Activated CD4-positive, alpha-beta T cell treated with anti-CD3 and anti-CD28 coated beads for 48 hours (primary cell): ENCODE measurements at regions not wholly inside any gene's neighbourhood (a gene's known extent, or its start where the extent isn't known, plus 50 kb on each side); places are given as distances from the start of the nearest gene placed in this dataset.
"Not testable (repeated sequence)": the region's sequence is repeated elsewhere in the genome, so short reads cannot be mapped to it uniquely, and the experiment has no call there.

Experiments
- DNase-seq: peaks from one replicate; pipeline ENCODE4 v3.0.0-alpha.2; 2020

DNA sequence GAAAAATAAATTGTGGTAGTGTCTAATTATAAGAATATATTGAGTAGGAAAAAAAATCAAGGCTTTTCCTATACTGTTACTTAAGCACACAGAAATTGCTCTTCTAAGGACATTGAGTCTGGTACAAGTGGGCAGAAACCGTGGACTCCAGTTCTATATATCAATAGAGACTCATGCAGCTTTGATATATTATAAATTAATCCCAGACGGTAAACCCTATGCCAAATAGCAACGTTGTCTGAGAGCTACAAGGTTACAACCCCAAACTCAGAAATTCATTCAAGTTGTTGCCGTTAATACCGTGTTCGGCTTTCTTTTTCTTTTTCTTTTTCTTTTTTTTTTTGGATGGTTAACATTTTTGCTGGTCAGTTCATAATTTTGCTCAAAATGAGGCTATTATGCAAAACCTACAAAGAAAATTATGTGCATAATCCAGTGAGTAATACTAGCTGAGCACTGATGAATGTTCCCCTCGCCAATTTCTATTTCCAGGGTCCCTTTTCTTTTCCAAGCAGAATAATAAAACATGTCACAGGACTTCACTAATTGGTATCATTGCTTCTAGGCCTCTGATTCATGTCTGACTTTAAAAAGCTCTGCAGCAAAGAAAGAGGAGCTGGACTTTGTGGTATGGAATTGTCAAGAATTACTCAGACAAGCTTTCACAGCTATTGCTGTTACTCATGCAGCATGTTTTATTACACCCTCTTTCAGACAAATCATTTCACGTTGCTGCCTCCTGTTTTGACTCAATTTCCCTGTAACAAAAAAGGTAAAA, 737.7 kb downstream of the NLGN4X start:
- DNase-seq = no peak

DNA sequence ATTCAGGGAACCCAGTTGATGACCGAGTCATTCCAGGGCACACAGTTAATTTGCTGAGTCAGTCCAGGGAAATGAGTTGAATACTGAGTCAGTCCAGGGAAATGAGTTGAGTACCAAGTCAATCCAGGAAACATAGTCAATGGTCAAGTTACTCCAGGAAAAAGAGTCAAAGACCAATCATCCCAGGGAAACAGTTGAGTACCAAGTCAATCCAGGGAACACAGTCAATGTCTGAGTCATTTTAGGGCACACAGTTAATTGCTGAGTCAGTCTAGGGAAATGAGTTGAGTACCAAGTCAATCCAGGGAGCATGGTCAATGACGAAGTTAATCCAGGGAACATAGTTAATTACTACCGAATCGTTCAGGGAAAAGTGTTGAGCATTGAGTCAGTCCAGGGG, 754.4 kb downstream of the NLGN4X start:
- DNase-seq = no peak

DNA sequence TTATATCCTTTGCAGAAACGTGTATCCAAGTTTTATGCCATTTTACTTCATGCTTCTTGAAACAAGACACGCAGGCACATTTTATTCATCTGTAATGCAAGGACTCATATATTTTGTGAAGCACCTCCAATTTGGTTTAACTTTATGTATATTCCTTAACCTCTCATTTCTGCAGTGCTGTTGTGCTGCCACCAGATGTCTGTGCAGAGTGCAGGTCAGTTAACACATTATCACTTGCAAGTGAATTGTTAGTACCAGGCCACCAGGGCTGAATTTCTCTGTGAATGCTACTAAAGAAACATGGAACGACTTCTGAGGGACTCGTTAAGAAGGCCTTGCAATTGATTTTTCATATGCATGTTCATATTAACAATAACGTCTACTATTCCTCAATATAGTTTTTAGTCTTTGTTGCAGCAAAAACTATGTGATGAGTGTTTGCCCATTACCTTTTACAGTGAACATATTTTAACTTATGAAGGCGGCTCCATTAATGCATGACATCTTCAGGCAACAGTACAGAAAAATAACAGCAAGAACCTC, 770.3 kb downstream of the NLGN4X start:
- DNase-seq = no peak

DNA sequence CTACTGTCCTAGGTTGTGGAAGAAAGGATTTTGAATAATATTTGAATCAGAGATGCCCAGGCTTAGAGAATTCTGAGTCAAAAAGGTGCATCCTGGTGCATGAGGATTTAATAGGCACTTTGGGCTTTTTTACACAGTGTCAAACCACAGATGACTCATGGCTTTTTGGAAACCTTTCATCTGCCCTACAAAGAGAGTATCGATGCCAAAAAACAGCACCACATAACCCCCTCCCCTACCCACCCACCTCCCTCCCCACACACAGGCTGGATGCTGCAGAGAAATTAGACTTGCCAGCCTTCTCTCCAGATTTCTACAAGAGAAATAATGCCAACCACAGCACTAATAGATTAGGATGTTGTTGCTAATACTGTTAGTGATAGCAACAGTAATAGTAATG, 779.3 kb downstream of the NLGN4X start:
- no peak for DNase-seq

DNA sequence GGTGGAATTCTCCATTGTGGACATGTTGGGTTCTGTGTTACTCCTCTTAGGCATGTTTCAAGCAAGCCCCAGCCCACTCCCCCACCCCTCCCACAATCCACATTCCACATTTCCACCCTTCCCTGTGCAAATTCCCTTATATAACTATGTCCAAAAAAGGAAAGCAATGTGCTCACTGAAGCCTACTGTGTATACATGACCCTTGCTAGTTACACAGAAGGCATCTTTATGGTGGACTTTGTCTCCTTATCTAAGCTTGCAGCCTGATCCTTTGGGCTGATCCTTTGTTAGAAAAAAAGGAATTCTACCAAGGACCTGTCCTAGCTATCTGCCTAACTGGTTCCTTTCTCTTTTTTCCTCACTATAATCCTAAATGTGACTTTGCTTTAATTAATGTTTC, 796.8 kb downstream of the NLGN4X start:
- DNase-seq = no peak

DNA sequence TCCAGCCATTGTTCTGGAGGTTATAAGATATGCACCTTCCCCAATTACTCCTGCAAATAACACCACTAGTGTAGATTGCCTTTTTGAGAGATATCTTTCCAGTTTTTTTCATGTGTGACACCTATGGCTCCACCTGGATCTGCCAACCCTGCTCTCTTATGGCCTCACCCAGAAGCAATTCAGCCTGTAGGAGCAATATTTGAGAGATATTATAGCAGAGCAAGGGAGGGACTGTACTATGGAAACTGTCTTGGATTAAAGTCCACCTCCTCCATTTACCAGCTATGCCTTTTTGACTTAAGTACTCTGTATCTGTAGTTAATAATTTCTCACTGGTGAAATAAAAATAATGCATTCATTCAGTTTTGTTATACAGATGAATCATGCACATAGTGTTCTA, 803.5 kb downstream of the NLGN4X start:
- DNase-seq = no peak

DNA sequence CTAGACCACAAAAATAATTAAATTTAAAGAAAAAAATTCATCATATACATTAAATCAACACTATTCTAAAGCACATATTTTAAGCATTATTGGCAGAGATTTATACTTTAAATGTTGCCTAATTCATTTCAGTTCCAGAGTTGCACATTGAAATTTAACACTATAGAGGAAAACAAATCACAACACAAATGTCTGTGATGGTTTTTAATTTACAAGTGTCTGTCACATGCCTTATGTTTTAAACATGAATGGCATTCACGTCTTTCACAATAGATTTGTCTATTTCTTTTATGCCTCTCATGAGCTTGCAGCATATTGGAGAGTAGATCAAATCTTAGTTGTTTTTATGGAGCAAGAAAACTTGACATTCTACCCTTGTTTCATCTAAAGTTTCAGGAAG, 811.3 kb downstream of the NLGN4X start:
- DNase-seq = no peak

DNA sequence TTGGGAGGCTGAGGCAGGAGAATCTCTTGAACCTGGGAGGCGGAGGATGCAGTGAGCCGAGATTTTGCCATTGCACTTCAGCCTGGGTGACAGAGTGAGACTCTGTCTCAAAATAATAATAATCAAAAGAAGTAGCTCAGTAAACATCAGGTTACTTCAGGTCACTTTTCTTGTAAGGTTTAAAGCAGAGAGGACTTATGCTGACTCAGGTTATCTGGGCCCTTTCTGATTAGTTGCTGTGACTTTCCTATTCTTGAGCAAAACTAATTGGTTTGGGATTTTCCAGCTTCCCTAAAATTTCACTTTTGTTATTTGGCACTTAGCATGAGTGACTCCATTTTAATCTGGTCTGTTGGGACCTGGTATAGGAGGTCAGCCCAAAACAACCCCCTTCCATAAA, 812.9 kb downstream of the NLGN4X start:
- DNase-seq = no peak

DNA sequence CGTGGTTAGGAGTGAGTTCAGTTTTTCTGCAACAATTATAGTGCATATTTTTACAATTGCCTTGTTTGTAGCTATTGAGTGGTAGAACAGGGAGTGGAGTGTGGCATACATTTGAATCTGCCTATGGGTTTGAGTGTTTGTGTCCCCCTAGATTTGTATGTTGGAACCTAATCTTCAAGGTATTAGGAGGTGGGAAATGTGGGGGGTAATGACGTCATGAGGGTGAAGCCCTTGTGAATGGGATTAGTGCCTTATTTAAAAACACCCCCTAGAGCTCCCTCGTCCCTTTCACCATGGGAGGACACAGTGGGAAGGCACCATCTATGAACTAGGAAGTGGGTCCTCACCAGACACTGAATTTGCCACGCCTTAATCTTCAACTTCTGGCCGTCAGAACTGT, 819.6 kb downstream of the NLGN4X start:
- DNase-seq = no peak

DNA sequence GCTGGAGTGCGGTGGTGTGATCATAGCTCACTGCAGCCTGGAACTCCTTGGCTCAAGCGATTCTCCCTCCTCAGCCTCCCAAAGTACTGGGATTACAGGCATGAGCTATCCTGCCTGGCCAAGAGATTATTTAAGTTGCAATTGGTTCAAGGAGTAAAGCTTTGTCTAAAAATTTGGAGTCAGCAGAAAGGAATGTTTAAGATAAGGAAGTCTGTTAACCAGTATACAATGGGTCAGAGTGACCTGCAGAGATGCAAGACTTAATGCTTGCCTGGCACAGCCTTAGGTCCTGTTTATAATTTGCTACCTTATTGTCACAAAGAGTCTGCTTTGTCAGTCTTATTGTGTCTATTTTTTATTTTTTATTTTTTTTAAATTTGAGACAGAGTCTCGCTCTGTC, 826.2 kb downstream of the NLGN4X start:
- no peak for DNase-seq

DNA sequence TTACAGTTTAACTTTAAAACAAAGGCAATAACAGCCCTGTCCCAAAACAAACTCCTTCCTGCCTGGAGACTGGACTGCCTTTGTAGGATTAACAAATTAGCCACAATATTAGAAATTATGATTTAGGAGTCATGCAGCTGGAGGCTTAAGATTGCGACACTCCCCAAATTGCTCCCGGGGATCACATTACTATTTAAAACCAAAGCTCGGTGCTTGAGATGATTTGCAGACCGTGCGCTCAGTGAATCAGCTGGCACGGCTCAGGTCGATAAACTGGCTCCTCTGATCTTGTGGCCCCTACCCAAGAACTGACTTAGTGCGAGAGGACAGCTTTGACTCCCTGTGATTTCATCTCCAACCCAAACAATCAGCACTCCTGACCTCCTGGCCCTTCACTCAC, 829.3 kb downstream of the NLGN4X start:
- no peak for DNase-seq

DNA sequence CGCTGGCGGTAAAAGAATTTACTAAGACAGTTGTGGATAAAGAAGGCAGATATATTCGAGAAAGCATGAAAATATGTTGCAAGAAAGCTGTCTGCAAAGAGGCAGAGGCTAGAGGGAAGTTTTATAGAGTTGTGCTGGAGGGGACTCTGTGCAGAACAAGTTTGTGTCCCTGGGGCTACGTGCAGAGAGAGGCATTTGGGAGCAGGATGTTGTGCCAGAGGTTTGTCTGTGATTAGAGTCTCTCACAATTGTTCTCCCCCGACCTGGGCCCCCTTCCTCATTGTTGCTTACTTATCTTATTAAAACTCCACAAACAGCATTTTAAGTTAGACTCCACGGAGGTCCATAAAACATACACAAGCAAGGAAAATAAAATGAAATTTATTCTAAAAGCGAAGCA, 831.3 kb downstream of the NLGN4X start:
- DNase-seq = no peak

DNA sequence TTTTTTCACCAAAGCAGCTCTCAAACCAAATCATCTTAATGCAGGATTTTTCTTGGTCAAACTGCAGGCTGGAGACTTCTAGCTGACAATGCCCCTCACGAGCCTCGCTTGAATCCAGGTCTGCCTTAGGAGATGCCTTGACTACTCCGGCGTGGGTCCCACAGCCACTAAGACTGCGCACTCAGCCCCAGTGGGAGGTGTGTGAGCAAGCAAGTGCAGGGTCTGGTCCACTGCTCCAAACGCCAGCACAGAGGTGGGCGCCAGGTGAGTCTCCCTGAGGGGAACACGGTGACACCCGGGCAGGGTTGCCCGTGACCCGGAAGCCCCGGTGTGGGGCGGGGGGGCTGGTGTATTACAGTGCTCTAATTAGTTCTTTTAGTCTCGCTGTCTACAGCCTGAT, 838.3 kb downstream of the NLGN4X start:
- DNase-seq = no peak

DNA sequence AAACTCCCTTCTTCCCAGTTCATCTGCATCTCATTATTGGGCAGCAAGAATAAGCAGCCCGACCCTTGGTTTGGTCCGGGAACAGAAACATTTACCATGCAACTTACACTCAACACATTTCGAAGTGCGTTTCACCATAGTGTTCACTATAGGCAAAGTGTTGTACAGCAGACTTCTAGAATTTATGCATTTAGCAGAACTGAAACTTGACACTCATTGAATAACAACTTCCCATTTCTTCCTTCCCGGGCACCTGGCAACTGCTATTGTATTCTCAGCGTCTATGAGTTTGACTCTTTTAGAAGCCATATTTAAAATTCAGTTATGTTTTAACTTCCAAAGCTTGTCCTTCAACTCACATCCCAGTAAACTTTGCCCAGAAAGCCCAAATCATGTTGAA, 840.6 kb downstream of the NLGN4X start:
- DNase-seq = no peak

DNA sequence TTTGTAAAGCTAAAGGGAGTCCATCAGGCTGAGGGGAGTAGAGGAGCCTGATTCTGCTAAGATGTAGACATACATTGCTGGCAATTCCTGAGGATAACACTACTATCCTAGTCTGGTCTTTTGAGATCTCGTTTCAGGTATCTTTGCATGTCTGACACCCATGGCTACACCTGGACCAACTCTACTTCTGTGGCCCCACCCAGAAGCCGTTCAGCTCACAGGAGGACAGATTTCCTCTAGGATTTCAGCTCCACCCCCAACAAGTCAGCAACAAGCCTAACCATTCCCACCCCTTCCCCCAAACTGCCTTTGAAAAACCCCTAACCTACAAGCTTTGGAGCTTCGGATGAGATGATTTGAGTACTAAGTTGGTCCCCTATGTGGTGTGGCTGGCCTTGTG, 848.2 kb downstream of the NLGN4X start:
- DNase-seq = no peak

DNA sequence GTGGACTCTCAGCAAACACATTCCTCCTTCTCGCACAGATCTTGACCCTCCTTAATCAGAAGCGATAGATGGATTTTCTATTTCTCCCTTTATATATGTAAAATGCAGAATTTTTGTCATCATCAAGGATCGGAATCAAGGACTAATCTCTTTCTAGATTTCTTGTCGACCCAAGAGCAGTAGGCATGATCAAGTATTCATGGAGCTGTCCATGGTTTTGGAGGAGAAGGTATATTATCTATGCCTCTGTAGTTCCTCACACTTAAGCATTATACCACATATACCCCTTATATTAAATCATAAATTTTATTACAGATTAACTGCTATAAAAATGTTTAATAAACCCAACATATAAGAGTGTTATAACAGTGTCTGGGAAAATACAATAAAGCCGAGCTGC, 886.8 kb downstream of the NLGN4X start:
- DNase-seq = no peak

DNA sequence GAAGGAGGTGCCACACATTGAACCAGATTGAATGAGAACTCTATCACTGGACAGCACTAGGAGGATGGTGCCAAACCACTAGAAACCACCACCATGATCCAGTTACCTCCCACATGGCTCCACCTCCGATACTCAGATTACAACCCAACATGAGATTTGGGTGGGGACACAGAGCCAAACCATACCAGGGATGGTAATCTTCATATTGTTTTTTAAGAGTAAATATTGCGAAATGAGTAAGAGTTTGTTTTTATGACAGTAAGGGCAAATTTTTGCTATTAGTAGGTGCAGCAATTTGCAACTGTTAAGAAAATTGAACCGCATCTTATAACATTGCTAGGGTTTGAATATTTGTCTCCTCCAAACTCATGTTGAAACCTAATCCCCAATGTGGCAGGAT, 891.5 kb downstream of the NLGN4X start:
- no peak for DNase-seq

DNA sequence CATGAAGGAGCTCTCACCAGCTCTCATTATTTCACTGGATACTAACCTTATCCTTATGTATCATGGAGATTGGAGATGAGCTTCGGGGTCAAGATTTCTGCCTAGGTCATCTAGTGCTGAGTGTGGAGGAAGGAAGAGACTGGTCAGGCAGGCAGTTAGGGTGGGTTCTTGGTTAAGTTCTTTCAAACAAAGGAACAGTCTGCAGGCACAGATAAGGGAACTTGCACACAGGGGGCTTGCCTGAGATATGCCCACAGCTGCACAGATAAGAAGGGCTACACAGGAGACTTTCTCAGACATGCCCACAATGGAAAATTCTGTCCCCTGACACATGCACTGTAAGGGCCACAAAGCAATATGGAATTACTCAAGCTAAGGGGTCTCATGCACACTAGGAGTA, 904.1 kb downstream of the NLGN4X start:
- DNase-seq = no peak

DNA sequence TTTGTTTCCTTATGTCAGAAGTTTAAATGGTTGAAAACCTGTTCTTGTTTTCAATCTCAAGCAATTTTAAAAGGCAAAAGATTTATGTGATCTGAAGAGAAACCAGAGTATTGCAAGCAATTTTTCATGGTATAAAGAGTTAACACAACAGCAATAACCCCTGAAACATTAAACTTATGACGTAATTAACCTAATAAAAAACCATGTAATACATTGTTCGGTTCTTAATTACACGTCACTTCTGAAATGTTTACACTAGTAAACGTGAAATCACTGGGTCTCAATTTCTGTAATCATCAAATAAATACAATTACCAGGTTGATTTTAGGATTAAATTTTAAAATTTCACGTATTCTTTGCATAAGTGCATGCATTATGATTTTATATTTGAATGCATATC, 914.5 kb downstream of the NLGN4X start:
- DNase-seq = no peak

DNA sequence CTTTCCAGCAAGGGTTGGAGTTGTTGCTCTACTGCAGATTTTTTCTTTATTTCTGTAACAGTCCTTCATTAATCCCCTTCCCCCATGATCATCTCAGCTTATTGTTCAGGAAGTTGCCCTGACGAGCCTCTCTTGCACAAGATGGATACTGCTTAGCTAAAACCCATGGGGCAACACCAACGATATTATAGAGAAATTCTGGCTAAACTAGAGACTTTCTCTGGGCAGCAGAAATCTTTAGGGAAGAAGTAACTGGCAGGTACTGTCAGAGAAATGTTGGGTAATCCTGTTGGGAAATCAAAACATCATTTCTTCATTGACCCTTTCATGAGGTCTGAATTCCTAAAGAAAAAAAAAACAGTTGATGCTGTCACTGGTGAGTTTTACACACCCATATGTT, 921.3 kb downstream of the NLGN4X start:
- DNase-seq = no peak

DNA sequence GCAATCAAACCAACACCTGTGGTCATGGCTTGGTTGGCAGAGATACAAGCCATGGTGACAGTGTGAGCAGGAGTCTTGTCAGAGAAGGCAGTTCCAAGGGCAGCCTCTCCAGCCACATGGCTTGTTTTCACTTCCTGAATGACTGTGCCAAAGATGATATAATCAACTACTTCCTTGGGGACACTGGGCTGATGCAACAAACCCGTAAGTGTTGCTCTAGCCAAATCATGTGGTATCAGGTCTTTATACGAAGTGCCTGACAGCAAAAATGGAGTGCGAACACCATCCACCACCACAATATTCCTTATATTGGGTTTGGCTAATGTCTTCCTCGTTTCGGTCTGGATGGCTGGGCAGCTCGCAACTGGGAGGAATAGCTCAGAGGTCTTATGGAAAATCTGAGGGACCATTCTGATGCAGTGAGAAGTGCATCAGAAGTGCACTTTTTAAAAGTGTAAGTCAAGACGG, 922.0 kb downstream of the NLGN4X start:
- no peak for DNase-seq

DNA sequence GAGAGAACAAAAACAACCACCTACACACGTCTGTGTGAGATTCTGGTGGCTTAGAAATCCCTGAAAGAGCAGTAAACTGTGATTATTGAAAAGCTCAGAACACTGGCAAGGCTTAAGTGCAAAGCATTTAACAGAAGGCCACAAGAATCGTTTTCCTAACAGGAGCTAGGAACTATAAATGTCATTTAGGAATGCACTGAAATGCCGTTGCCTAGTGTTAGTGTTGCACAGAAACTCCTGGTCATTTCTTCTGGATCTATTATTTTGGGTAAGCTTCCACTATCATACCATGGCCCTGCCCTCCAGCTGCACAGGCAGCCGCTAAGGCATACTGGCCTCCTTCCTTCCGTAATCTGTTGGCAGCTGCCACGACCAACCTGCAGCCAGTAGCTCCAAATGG, 923.2 kb downstream of the NLGN4X start:
- DNase-seq = no peak

DNA sequence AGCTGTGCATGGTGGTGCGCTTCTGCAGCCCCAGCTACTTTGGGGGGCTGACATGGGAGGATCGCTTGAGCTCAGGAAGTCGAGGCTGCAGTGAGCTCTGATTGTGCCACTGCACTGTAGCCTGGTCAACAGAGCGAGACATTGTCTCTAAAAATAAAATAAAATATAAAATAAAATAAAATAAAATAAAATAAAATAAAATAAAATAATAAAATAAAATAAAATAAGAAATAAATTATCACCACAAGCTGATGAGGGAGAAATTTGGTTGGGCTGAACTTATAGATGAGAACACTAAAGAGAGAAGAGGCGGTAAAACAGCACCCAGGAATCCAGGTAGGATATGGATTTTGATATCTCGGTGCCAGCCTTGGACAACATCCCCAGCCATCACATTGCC, 933.7 kb downstream of the NLGN4X start:
- no peak for DNase-seq

DNA sequence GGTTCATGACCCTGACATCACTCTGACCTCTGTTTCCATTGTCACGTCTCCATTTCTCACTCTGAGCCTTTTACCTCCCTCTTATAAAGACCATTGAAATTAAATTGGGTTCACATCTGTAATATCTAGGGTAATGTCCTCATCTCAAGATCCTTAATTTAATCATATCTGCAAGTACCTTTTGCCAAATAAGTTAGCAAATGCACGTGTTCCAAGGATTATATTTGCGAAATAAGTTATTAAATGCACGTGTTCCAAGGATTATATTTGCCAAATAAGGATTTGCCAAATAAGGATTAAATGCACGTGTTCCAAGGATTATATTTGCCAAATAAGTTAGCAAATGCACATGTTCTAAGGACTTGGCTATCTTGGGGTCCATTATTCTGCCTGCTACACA, 938.0 kb downstream of the NLGN4X start:
- no peak for DNase-seq

DNA sequence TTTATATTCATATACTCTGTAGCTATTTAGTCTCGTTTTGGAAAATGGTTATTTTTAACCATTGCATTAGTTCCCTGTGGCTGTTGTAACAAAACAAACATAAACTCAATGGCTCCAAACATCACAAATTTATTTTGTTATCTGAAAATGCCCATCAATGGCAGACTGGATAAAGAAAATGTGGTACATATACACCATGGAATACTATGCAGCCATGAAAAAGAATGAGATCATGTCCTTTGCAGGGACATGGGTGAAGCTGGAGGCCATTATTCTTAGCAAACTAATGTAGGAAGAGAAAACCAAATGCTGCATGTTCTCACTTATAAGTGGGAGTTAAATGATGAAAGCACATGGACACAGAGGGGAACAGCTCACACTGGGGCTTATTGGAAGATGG, 938.7 kb downstream of the NLGN4X start:
- DNase-seq = not testable (repeated sequence)
